Ovary (tissue), 3 donors: ENCODE measurements at regions not wholly inside any gene's neighbourhood (a gene's known extent, or its start where the extent isn't known, plus 50 kb on each side); places are given as distances from the start of the nearest gene placed in this dataset.

ENCODE experiments used
- POLR2A ChIP-seq: fragments of 450-650 bp; IDR thresholded peaks from one replicate; pipeline ENCODE4 v1.6.1; 2017; ENCODE audit warnings: antibody characterized with exemption, mild to moderate bottlenecking, moderate library complexity
- TF ChIP-seq, protein P1 (sequence below), 3 donors: fragments of 450-650 bp in 2 of 3; fragments of 200-600 bp in 1 of 3; IDR thresholded peaks; one replicate each; pipeline versions ENCODE4 v1.5.1 to v1.8.0; 2016 to 2022; ENCODE audit warnings: antibody characterized with exemption in 3 of 3, mild to moderate bottlenecking in 1 of 3
- donor health status: DM: no; HTN: no; CAD: no.

DNA sequence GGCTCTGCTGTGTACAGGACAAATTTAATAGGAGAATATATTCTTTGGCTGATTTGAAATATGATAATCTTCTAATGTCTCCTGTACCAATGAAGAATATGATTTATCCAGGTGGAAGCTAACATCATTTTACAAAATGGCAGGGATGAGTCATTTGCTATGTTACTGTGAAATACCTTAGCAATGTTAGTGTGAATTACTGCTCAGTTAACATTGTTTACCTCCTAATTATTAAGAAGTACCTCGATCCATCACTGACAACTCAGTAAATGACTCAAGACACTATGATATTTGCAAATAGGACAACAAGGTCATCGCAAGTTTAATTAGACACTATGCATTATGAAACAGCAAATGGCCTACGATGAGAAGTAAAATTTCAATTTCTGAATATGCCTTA is 309.1 kb upstream of the EDNRB start:
- no peak for TF ChIP-seq POLR2A
- TF ChIP-seq, protein P1, sequence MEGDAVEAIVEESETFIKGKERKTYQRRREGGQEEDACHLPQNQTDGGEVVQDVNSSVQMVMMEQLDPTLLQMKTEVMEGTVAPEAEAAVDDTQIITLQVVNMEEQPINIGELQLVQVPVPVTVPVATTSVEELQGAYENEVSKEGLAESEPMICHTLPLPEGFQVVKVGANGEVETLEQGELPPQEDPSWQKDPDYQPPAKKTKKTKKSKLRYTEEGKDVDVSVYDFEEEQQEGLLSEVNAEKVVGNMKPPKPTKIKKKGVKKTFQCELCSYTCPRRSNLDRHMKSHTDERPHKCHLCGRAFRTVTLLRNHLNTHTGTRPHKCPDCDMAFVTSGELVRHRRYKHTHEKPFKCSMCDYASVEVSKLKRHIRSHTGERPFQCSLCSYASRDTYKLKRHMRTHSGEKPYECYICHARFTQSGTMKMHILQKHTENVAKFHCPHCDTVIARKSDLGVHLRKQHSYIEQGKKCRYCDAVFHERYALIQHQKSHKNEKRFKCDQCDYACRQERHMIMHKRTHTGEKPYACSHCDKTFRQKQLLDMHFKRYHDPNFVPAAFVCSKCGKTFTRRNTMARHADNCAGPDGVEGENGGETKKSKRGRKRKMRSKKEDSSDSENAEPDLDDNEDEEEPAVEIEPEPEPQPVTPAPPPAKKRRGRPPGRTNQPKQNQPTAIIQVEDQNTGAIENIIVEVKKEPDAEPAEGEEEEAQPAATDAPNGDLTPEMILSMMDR (IDR thresholded peaks at IDR 0.05): no peak
